RWPE1 (cell line): ENCODE measurements at regions not wholly inside any gene's neighbourhood (a gene's known extent, or its start where the extent isn't known, plus 50 kb on each side); places are given as distances from the start of the nearest gene placed in this dataset.

Source experiments
- CTCF ChIA-PET: fragments of 350-600 bp; sonication (Branson Sonifier 250); formaldehyde crosslinking; extraction: SDS; loops from one replicate; lab custom pipeline; 2021; lab: Yijun Ruan, JAX
- POLR2A ChIA-PET: fragments of 400-600 bp; formaldehyde crosslinking; extraction: SDS; loops from one replicate; lab custom pipeline; 2020; ENCODE audit warnings: antibody characterized with exemption; ENCODE audit not compliant: low non-redundant PET; lab: Yijun Ruan, JAX
- DNase-seq: peaks from one replicate; pipeline ENCODE4 v3.0.0; 2012; ENCODE audit warnings: low spot score
- H3K27ac ChIP-seq: fragments of 450-650 bp; 2 replicates; pipeline ENCODE4 v1.5.1; 2017
- TF ChIP-seq, protein P1 (sequence below): fragments of 450-650 bp; conservative IDR thresholded peaks from 2 replicates; pipeline ENCODE4 v1.5.1; 2017; ENCODE audit warnings: low read depth, mild to moderate bottlenecking

DNA sequence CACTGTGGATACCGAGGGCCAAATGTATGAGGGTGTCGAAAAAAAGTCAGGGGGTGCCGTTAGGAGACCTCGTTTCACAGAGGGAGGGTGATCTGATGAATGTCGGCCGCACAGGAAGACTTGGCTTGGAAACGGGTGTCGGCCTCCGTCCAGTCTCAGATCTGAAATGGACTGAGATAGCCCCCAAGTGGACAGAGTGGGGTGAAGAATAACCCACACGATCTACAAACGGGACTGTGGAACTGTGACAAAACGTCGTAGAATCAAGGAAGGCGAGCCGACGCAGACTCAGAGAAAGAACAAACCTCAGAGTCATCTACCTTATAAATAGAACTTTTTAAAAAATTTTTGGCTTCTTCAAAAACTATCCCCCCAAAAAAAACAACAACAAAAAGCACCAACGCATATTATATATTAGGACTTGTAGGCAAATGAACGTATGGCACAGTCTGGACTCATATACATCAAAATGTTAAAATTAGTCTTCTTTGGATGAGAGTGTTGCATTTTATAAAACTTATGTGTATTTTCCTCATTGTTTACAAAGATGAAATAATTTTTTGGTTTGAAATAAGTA is 63.8 kb upstream of the IRF2 start:
- peak overlapping the region; percentile 83 for H3K27ac ChIP-seq
- POLR2A ChIA-PET: interaction anchor here (0.8 to 1.4 kb wide), 3 partner anchors 40 to 256 kb away, joined by 3 to 5 read pairs (median 3); no protein-coding TSS in a partner anchor

DNA sequence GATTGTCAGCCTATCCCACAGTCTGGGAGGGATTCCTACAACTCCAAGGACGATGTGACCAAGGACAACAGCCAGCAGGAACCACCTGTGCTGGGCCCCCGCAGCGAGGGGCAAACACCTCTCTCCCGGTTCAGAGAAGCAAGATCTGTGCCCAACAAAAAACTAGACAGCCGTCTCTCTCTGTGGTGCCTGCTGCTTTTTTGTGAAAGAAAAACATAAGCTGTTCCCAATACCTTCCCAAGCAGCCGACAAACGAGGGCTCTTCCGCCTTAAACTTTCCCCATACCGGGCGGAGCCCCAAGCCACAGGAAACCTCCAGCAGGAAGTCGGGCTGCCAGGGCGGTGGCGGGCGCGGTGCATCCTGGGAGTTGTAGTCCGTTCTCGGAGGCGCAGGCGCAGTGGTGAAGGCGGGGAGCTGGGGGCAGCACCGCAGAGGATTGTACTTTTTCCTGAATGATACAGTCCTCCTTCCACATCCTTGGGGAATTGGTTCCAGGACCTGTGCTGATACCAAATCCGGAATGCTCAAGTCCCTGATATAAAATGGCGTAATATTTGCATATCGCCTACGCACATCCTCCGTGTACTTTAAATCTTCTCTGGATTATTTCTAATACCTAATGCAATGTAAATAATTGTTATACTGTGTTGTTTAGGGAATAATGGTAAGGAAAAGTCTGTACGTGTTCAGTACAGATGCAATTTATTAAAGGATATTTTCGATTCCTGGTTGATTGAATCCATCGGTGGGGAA is 63.1 kb upstream of the IRF2 start:
- CTCF ChIA-PET: interaction anchor here (0.6 to 1.4 kb wide), 4 partner anchors 24 to 273 kb away, joined by 3 to 5 read pairs (median 4); no protein-coding TSS in a partner anchor
- peak overlapping the region; percentile 83 for H3K27ac ChIP-seq
- peak; percentile 88 for DNase-seq
- POLR2A ChIA-PET: interaction anchor here (0.8 to 1.4 kb wide), 4 partner anchors 39 to 256 kb away, joined by 3 to 5 read pairs (median 3); no protein-coding TSS in a partner anchor
- TF ChIP-seq, protein P1, sequence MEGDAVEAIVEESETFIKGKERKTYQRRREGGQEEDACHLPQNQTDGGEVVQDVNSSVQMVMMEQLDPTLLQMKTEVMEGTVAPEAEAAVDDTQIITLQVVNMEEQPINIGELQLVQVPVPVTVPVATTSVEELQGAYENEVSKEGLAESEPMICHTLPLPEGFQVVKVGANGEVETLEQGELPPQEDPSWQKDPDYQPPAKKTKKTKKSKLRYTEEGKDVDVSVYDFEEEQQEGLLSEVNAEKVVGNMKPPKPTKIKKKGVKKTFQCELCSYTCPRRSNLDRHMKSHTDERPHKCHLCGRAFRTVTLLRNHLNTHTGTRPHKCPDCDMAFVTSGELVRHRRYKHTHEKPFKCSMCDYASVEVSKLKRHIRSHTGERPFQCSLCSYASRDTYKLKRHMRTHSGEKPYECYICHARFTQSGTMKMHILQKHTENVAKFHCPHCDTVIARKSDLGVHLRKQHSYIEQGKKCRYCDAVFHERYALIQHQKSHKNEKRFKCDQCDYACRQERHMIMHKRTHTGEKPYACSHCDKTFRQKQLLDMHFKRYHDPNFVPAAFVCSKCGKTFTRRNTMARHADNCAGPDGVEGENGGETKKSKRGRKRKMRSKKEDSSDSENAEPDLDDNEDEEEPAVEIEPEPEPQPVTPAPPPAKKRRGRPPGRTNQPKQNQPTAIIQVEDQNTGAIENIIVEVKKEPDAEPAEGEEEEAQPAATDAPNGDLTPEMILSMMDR: no peak

More for the DNA sequence above, 63.8 kb upstream of the IRF2 start:
- TF ChIP-seq, protein P1: peak; percentile 79
- peak; percentile 82 for DNase-seq
- CTCF ChIA-PET: interaction anchor here (0.6 to 1.4 kb wide), 2 partner anchors 250 to 282 kb away, joined by 3 to 5 read pairs; no protein-coding TSS in a partner anchor

DNA sequence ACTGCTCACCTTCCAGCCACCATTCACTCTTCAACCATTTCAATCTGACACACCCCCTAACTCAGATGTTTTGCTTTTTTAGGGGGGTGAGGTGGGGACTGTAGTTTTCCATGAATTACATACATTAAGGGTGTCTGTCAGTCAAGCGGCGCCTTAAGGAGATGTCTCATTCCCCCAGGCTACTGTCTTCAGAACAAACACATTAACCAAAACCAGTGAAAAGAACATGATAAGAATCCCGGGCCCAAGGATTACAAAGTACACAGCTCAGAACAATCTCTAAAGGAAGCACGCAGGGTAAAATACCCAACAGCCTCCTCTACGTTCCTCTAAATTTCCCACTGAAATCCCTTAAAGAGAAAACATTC is 62.5 kb upstream of the IRF2 start:
- TF ChIP-seq, protein P1: no peak
- peak overlapping the region; percentile 83 for H3K27ac ChIP-seq
- ChIA-PET CTCF (interaction anchor here (0.6 to 1.4 kb wide), 5 partner anchors 23 to 272 kb away, joined by 3 to 5 read pairs (median 3); no protein-coding TSS in a partner anchor), POLR2A (interaction anchor here (0.8 to 1.4 kb wide), 3 partner anchors 111 to 255 kb away, joined by 3 to 5 read pairs (median 3); no protein-coding TSS in a partner anchor)
- no peak for DNase-seq

DNA sequence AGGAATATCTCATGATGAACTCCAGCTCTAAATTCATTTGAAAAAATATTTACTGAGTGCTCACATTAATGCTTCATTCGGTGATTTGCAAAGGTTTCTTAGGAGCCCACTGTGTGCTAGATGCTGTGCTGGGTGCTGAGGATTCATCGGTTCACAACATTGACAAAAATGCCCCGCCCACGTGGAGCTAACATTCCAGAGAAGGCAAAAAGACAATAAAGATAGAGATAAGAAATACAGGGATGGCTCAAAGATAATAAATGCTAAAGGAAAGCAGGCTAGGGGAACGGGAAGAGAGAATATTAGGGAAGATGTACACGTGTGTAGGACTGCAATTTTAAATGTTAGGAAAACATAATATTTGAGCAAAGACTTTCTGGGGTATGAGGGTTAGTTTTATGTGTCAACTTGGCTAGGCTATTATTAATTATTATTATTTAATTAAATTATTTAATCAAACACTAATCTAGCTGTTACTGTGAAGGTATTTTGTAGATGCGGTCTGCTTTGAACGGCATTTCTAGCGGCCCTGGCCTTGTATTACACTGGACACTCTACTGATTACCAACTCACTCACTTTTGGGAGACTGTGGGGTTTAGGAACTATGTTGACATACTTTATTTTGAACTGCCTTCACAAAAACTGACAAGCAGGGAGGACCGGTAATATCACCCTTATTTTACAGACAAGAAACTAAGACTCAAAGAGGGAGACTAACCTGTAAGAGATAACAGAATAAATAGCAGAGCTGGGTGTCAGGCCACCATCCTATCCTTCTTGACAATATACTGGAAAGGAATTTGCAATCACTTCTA is 61.9 kb upstream of the IRF2 start:
- no peak for DNase-seq
- H3K27ac ChIP-seq: no peak overlapping the region
- POLR2A ChIA-PET: interaction anchor here (1.3 to 1.4 kb wide), 2 partner anchors 249 to 254 kb away, joined by 3 to 5 read pairs; no protein-coding TSS in a partner anchor

DNA sequence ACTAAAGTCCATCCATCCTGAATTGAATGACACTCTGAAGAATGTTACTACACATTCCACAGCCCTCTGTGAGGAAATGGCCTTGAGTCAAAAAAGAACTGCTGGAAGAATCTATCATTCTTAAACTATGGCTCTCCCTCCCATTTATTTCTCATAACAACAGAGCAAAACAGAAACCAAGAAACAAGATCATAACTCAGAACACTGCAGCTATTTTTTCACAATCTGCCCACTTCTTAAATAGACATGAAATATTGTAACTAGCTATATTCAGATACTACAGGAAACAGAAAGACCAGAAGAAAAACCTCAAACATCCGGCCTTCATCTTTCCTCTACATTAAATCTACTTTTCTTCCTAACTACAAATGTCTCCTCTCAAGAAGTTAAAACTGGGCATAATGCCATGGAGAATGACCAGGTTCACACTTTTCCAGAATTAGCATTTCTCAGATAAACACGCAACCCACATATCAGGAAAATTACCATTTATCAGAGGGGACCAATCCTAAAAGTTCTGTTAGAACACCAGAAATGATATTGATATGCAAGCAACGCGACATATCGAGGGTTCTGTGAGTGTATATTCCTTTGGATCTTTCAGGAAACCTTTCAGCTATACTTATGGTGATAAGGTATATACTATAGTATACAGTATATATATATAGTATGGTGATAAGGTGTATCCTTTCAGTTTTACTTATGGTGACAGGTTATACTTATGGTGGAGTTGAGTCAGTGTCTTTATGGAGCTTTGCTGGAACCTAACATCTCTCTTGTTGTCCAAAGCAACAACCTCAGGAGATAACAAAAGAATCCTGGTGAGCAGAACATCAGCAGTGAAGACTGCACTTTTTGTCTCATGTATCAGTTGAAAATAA is 60.4 kb upstream of the IRF2 start:
- TF ChIP-seq, protein P1: no peak
- no peak overlapping the region for H3K27ac ChIP-seq
- POLR2A ChIA-PET: no interaction called here
- no peak for DNase-seq
- CTCF ChIA-PET: interaction anchor here (1.0 kb wide), 1 partner anchor 270 kb away, joined by 4 read pairs; no protein-coding TSS in a partner anchor

More for the DNA sequence above, 61.9 kb upstream of the IRF2 start:
- TF ChIP-seq, protein P1: no peak
- CTCF ChIA-PET: interaction anchor here (0.5 to 1.4 kb wide), 5 partner anchors 100 to 272 kb away, joined by 3 to 5 read pairs (median 4); no protein-coding TSS in a partner anchor
